ENCODE measurements at regions not wholly inside any gene's neighbourhood (a gene's known extent, or its start where the extent isn't known, plus 50 kb on each side); places are given as distances from the start of the nearest gene placed in this dataset.

GRCh38 chr1:232285138-232285537 is 344.8 kb downstream of the SIPA1L2 start:
- TF ChIP-seq FOXM1 (IDR thresholded peaks at IDR 0.05; ENCODE audit: low read depth) (no peak), EP300 (IDR thresholded peaks at IDR 0.05; ENCODE audit: borderline replicate concordance in 1 of 2, low read depth in 1 of 2, low read length in 1 of 2) (no peak), PBX3 (IDR thresholded peaks at IDR 0.05) (no peak), YY1 (IDR thresholded peaks at IDR 0.05; ENCODE audit: low read depth) (no peak), MXI1 (IDR thresholded peaks at IDR 0.05; ENCODE audit: low read depth, low read length) (no peak), EZH2phosphoT487 (IDR thresholded peaks at IDR 0.05; ENCODE audit: borderline replicate concordance, low read depth) (no peak), CHD2 (IDR thresholded peaks at IDR 0.05; ENCODE audit: low read length, partially characterized antibody) (no peak), SIN3A (IDR thresholded peaks at IDR 0.05; ENCODE audit: borderline replicate concordance, low read depth, low read length) (no peak), POLR2AphosphoS5 (IDR thresholded peaks at IDR 0.05; ENCODE audit: low read depth, low read length) (no peak), CTCF (IDR thresholded peaks at IDR 0.05) (no peak), USF2 (IDR thresholded peaks at IDR 0.05; ENCODE audit: borderline replicate concordance, low read depth, low read length) (no peak)

All from SK-N-SH (cell line).